Left ventricle myocardium inferior (tissue), 1 donor: ENCODE measurements at regions not wholly inside any gene's neighbourhood (a gene's known extent, or its start where the extent isn't known, plus 50 kb on each side); places are given as distances from the start of the nearest gene placed in this dataset.
"Not testable (repeated sequence)": the region's sequence is repeated elsewhere in the genome, so short reads cannot be mapped to it uniquely, and the experiment has no call there.

ENCODE experiments used
- DNase-seq: peaks from one replicate; pipeline ENCODE4 v3.0.0-alpha.2; 2020
- H3K27ac ChIP-seq: fragments of 200-600 bp; replicated peaks from 2 replicates; pipeline ENCODE4 v1.8.0; 2021
- H3K27me3 ChIP-seq: fragments of 200-600 bp; 2 replicates; pipeline ENCODE4 v1.8.0; 2021; ENCODE audit warnings: low read depth
- H3K36me3 ChIP-seq: fragments of 200-600 bp; 2 replicates; pipeline ENCODE4 v1.8.0; 2021
- H3K4me1 ChIP-seq: fragments of 200-600 bp; 2 replicates; pipeline ENCODE4 v1.8.0; 2021
- H3K4me3 ChIP-seq: fragments of 200-600 bp; 2 replicates; pipeline ENCODE4 v1.8.0; 2021; ENCODE audit warnings: mild to moderate bottlenecking, moderate library complexity
- H3K9me3 ChIP-seq: fragments of 200-600 bp; replicated peaks from 2 replicates; pipeline ENCODE4 v1.8.0; 2021
- intact Hi-C: fragments of 100-400 bp; cut with micrococcal nuclease; formaldehyde crosslinking; loops from one replicate; pipeline ENCODE4 v1.11.0; 2022
- TF ChIP-seq, protein P1 (sequence below): fragments of 200-600 bp; IDR thresholded peaks from 2 replicates; pipeline ENCODE4 v1.8.0; 2021; ENCODE audit warnings: antibody characterized with exemption, mild to moderate bottlenecking, borderline replicate concordance
- donor health status: DM: no; HTN: yes; CAD: no; lungs with severe emphysema.

DNA sequence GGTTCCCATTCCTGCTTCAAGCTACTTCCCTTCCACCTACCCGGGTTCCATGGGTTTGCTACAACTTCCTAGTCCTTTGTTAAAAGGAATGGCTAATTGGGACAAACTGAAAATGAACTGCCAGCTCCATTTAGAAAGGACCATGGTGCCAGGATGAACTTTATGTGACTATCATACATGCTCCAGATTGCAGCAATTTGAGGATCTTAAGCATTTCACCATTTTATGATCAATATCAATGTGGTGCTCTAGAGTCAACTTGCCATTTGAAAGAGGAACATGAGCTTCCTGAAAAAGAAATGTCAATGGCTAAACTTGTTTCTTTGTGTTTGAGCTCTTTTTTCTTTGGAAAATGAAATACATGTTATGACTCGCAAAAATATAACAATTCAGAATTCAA is 92.7 kb upstream of the IL15 start:
- Histone ChIP-seq H3K4me1 (peaks cover 5% of the 10 kb centered on the region), H3K27ac (no peak overlapping the region), H3K4me3 (no peak overlapping the region), H3K9me3 (peaks cover 5% of the 10 kb centered on the region), H3K27me3 (no peaks in the 10 kb centered on the region), H3K36me3 (no peaks in the 10 kb centered on the region)
- intact Hi-C loops, result no loop called here
- TF ChIP-seq, protein P1, sequence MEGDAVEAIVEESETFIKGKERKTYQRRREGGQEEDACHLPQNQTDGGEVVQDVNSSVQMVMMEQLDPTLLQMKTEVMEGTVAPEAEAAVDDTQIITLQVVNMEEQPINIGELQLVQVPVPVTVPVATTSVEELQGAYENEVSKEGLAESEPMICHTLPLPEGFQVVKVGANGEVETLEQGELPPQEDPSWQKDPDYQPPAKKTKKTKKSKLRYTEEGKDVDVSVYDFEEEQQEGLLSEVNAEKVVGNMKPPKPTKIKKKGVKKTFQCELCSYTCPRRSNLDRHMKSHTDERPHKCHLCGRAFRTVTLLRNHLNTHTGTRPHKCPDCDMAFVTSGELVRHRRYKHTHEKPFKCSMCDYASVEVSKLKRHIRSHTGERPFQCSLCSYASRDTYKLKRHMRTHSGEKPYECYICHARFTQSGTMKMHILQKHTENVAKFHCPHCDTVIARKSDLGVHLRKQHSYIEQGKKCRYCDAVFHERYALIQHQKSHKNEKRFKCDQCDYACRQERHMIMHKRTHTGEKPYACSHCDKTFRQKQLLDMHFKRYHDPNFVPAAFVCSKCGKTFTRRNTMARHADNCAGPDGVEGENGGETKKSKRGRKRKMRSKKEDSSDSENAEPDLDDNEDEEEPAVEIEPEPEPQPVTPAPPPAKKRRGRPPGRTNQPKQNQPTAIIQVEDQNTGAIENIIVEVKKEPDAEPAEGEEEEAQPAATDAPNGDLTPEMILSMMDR, result no peak
- DNase-seq, result no peak

GRCh38 chr4:141548791-141549190 is 87.6 kb upstream of the IL15 start:
- Histone ChIP-seq H3K36me3 (no peaks in the 10 kb centered on the region), H3K4me1 (no peaks in the 10 kb centered on the region), H3K27me3 (no peaks in the 10 kb centered on the region), H3K4me3 (no peak overlapping the region), H3K27ac (no peak overlapping the region), H3K9me3 (no peaks in the 10 kb centered on the region)
- intact Hi-C loops, result no loop called here
- DNase-seq, result no peak
- TF ChIP-seq, protein P1, result no peak

GRCh38 chr4:141560056-141560455 is 76.3 kb upstream of the IL15 start:
- H3K27ac ChIP-seq, result no peak overlapping the region
- H3K27me3 ChIP-seq, result no peaks in the 10 kb centered on the region
- TF ChIP-seq, protein P1, result no peak
- H3K36me3 ChIP-seq, result no peaks in the 10 kb centered on the region
- H3K4me1 ChIP-seq, result no peaks in the 10 kb centered on the region
- DNase-seq, result no peak
- intact Hi-C loops, result no loop called here
- no peaks in the 10 kb centered on the region for H3K9me3 ChIP-seq
- no peak overlapping the region for H3K4me3 ChIP-seq

- no peak overlapping the region for H3K27ac ChIP-seq
- TF ChIP-seq, protein P1, result no peak
- intact Hi-C loops, result no loop called here
- no peaks in the 10 kb centered on the region for H3K36me3 ChIP-seq
- no peaks in the 10 kb centered on the region for H3K27me3 ChIP-seq
- no peak overlapping the region for H3K4me3 ChIP-seq
- no peak for DNase-seq
- H3K9me3 ChIP-seq, result no peaks in the 10 kb centered on the region
- H3K4me1 ChIP-seq, result no peaks in the 10 kb centered on the region
These were observed 73.7 kb upstream of the IL15 start for GRCh38 chr4:141562649-141563048.

DNA sequence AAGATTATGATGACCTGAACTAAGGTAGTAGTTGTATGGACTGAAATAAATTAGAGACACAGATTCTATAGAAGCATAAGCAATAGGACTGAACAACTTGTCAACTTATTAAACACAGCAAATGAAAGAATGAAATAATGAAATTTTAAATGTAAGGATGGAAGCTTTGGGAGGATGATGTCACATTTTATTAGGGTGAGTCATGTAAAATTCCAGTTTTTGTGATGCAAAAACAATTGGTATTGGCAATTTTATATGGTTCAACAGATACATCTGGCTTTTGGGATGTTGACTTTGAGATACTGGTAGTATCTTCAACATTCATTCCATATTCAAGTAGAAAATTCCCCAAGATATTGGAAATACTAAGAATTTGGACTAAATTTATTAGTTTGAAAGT is 72.7 kb upstream of the IL15 start:
- Histone ChIP-seq H3K4me3 (no peak overlapping the region), H3K36me3 (no peaks in the 10 kb centered on the region), H3K9me3 (no peaks in the 10 kb centered on the region), H3K27me3 (no peaks in the 10 kb centered on the region), H3K27ac (no peak overlapping the region), H3K4me1 (no peaks in the 10 kb centered on the region)
- TF ChIP-seq, protein P1, result no peak
- DNase-seq, result no peak
- intact Hi-C loops, result no loop called here

- H3K27me3 ChIP-seq, DNase-seq, H3K36me3 ChIP-seq, H3K4me1 ChIP-seq, H3K9me3 ChIP-seq, H3K4me3 ChIP-seq, H3K27ac ChIP-seq, intact Hi-C loops: not testable (repeated sequence)
These were observed 71.4 kb upstream of the IL15 start for GRCh38 chr4:141564961-141565360.
